ENCODE measurements at regions not wholly inside any gene's neighbourhood (a gene's known extent, or its start where the extent isn't known, plus 50 kb on each side); places are given as distances from the start of the nearest gene placed in this dataset.
A peak's percentile ranks its signal among the peaks of the same experiment; 100 is the strongest.

DNA sequence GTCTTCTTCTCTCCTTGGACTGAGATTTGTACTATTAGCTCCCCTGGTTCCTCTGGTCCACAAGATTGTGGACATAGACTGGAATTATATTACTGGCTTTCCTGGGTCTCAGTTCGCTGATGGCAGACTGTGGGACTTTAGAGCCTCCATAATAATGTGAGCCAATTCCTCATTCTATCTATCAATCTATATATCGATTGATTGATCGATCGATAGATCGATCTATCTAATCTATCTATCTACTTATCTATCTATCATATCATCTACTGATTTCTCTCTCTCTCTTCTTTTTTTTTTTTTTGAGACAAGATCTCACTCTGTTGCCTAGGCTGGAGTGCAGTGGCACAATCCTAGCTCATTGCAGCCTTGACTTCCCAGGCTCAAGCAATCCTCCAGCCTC, 51.5 kb upstream of the DDR1 start:
- Mint-ChIP-seq H3K36me3 (ENCODE audit: low read depth) (peaks cover 5% of the 10 kb centered on the region), H3K4me3 (no peak overlapping the region), H3K27me3 (ENCODE audit: low read depth) (no peaks in the 10 kb centered on the region), H3K27ac (no peak overlapping the region), H3K9me3 (no peaks in the 10 kb centered on the region), H3K4me1 (ENCODE audit: low read depth) (peaks cover 59% of the 10 kb centered on the region)

GRCh38 chr6:30830438-30830837, 53.9 kb upstream of the DDR1 start:
- Mint-ChIP-seq H3K4me3 (peak overlapping the region; percentile 92), H3K4me1 (ENCODE audit: low read depth) (peaks cover 67% of the 10 kb centered on the region)

GRCh38 chr6:30829639-30830255, 54.6 kb upstream of the DDR1 start:
- peak overlapping the region; percentile 92 for H3K4me3 Mint-ChIP-seq
- H3K27me3 Mint-ChIP-seq (ENCODE audit: low read depth): no peaks in the 10 kb centered on the region
- peaks cover 62% of the 10 kb centered on the region for H3K4me1 Mint-ChIP-seq (ENCODE audit: low read depth)
- peaks cover 14% of the 10 kb centered on the region for H3K36me3 Mint-ChIP-seq (ENCODE audit: low read depth)
- no peaks in the 10 kb centered on the region for H3K9me3 Mint-ChIP-seq
- peak overlapping the region; percentile 95 for H3K27ac Mint-ChIP-seq

More at GRCh38 chr6:30830438-30830837, 53.9 kb upstream of the DDR1 start:
- Mint-ChIP-seq H3K27me3 (ENCODE audit: low read depth) (no peaks in the 10 kb centered on the region), H3K27ac (peak overlapping the region; percentile 95), H3K36me3 (ENCODE audit: low read depth) (peaks cover 12% of the 10 kb centered on the region), H3K9me3 (no peaks in the 10 kb centered on the region)

- no peaks in the 10 kb centered on the region for H3K9me3 Mint-ChIP-seq
- no peaks in the 10 kb centered on the region for H3K27me3 Mint-ChIP-seq (ENCODE audit: low read depth)
- H3K4me1 Mint-ChIP-seq (ENCODE audit: low read depth): peaks cover 59% of the 10 kb centered on the region
- peak overlapping the region; percentile 92 for H3K4me3 Mint-ChIP-seq
- peak overlapping the region; percentile 95 for H3K27ac Mint-ChIP-seq
- H3K36me3 Mint-ChIP-seq (ENCODE audit: low read depth): peaks cover 20% of the 10 kb centered on the region
Measured at GRCh38 chr6:30829033-30829432, 55.3 kb upstream of the DDR1 start.

DNA sequence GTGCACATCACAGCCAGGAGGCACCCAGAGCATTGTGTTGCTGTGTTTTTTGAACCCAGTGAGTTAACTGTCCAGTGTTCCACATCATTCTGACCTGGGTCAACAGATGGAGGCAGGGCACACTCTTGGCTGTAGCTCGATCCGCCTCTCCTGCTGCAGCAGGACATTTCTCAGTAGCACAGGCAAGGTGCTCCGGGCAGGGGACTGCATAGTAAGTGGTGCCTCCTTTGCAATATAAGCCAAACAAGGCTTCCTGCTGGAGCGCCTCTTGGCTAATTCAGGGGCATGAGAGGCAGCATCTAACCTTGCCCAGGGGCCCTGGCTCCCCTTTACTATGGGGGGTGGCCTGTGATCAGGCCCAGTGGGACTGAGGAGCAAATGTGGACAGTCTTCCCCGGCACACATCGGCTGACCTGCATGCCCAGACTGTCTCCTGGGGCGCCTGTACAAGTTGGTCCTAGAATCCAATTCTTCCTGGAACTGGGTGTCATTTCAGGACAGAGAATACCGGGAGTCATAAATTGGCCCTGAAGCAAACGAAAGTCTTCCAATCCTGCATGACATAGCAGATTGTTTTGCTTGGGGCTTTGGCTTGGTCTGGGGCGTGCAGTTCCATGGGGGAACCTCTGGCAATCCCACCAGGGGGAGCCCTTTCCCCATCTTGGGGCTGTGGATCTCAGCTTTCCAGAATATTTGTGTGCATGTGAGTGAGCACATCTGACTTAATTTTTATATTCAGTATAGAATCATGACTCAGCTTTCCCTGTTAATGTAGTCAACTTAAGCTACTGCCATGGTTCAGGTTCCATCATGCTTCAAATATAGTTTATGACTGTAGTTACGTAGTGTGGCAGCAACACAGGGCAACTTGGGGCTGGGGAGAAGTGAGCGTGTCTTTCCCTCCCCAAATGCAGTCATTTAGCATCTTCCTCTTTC, 56.0 kb upstream of the DDR1 start:
- Mint-ChIP-seq H3K4me1 (ENCODE audit: low read depth) (peaks cover 61% of the 10 kb centered on the region), H3K4me3 (peak overlapping the region; percentile 92), H3K9me3 (no peaks in the 10 kb centered on the region), H3K27me3 (ENCODE audit: low read depth) (no peaks in the 10 kb centered on the region), H3K36me3 (ENCODE audit: low read depth) (peaks cover 25% of the 10 kb centered on the region), H3K27ac (peak overlapping the region; percentile 95)

DNA sequence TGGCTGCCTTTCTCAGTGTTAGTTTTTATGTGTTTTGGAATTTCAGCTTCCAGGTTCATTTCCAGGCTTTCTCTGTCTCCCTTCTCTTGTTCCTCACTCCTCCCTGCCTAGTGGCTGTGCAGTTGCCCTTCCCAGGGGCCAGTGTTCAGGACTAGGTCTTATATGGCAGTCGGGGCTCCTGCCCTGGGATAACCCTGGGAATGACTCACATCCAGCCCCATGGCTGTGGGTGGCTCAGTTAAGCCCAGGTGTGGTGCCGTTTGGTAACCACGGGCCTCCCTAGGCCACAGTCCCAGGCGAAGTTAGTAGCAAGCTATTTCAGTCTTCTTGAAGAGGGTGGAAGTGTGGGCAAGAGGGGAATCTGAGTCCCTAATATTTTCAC, 57.4 kb upstream of the DDR1 start:
- peaks cover 64% of the 10 kb centered on the region for H3K4me1 Mint-ChIP-seq (ENCODE audit: low read depth)
- H3K27me3 Mint-ChIP-seq (ENCODE audit: low read depth): no peaks in the 10 kb centered on the region
- no peak overlapping the region for H3K4me3 Mint-ChIP-seq
- peak overlapping the region; percentile 29 for H3K27ac Mint-ChIP-seq
- H3K36me3 Mint-ChIP-seq (ENCODE audit: low read depth): peaks cover 30% of the 10 kb centered on the region
- H3K9me3 Mint-ChIP-seq: no peaks in the 10 kb centered on the region

DNA sequence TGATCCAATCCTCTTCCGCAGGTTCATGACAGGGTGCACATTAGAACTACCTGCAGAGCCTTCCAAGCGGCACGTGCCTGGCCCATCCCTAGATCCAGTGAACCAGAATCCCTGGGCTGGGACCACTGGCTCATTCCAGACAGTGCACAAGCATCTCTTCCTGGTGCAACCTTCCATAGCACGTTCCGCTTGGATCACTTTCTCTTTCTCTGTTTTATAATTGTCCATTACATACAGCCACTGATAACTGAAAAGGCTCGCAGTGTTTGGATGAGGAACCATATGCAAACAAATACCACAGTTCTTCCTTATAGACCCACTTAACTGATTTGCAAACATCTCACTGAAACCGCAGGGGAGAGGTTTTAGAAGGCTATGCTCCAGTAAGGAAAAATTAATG, 59.6 kb upstream of the DDR1 start:
- Mint-ChIP-seq H3K4me3 (no peak overlapping the region), H3K4me1 (ENCODE audit: low read depth) (peaks cover 60% of the 10 kb centered on the region), H3K36me3 (ENCODE audit: low read depth) (peaks cover 37% of the 10 kb centered on the region), H3K27me3 (ENCODE audit: low read depth) (no peaks in the 10 kb centered on the region), H3K9me3 (no peaks in the 10 kb centered on the region), H3K27ac (no peak overlapping the region)

DNA sequence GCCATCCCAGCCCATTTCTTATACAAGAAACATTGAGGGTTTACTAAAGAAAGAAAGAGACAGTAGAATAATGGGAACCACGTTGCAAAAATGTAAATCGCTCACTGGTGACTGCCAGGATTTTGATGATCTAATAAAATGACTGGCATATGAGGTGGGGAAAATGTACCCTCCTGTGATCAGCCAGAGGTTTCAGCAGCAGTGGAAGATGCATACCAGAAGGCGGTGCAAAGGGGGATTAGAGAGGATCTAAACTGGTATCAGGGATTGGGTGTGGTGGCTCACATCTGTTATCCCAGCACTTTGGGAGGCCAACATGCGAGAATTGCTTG, 60.8 kb upstream of the DDR1 start:
- H3K27ac Mint-ChIP-seq: peak overlapping the region; percentile 45
- no peak overlapping the region for H3K4me3 Mint-ChIP-seq
- peaks cover 60% of the 10 kb centered on the region for H3K4me1 Mint-ChIP-seq (ENCODE audit: low read depth)
- no peaks in the 10 kb centered on the region for H3K9me3 Mint-ChIP-seq
- H3K36me3 Mint-ChIP-seq (ENCODE audit: low read depth): peaks cover 46% of the 10 kb centered on the region
- H3K27me3 Mint-ChIP-seq (ENCODE audit: low read depth): no peaks in the 10 kb centered on the region

DNA sequence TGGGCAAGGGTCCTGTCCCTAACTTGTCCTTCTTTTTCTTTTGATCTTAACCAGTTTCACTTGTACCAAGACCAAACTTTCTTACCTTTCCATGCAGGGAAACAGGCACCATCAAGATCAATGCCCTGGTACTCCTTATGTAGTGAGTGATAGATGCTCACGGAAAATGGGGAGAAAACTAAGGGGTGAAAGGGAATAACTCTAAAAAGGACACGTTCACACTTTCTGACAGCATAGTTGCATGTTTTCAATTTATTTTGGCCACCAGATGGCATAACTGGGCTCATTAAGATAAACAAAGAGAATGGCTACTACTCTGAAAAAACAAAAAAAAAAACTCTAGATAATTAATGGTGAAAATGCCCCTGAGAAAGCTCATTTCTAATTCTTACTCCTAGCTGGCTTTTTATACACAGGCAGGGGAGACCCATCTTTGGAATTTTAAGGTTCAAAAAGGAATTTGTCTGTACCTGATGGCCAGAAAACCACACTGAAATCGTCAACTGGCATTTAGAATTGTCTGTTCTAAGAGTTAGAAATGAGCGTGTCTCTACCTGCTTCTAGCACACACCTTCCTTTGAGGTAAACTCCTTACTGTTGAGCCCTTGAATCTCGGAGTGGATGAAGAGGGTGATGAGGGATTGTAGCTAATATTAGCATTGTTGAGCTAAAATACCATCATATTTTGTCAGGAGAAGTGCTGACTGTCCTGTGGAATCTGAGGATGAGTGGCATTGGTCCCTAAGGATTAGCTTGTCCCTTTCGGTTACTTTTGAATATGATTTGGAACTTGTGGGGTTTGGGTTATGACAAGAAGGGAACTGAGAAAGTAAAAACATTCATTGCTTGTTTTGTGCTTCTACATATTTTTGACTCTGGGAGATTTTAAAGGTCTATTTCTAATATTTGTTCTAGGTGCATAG, 62.2 kb upstream of the DDR1 start:
- H3K4me3 Mint-ChIP-seq: no peak overlapping the region
- H3K27ac Mint-ChIP-seq: no peak overlapping the region
- peaks cover under 1% of the 10 kb centered on the region for H3K9me3 Mint-ChIP-seq
- peaks cover 49% of the 10 kb centered on the region for H3K36me3 Mint-ChIP-seq (ENCODE audit: low read depth)
- peaks cover 57% of the 10 kb centered on the region for H3K4me1 Mint-ChIP-seq (ENCODE audit: low read depth)
- H3K27me3 Mint-ChIP-seq (ENCODE audit: low read depth): no peaks in the 10 kb centered on the region

DNA sequence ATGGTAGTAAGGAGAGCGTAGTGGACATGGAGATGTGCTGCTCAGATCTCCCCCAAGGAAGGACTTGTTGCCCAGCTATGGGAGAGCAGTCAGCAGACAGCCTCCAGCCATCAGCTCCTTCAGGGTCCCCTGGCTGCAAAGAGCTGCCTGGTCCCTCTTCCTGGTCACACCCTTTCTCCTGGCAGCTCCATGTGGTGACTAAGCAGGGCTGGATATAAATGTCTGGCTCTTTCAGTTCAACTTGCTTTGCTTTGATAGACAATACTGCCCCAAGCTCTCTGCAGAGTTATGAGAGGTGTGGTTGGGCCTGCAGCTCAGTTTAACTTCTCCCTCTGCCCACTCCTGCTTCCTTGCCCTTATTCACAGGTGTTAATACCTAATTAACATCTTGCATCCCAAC, 64.1 kb upstream of the DDR1 start:
- H3K4me1 Mint-ChIP-seq (ENCODE audit: low read depth): peaks cover 60% of the 10 kb centered on the region
- no peak overlapping the region for H3K4me3 Mint-ChIP-seq
- peak overlapping the region; percentile 69 for H3K27ac Mint-ChIP-seq
- peaks cover 52% of the 10 kb centered on the region for H3K36me3 Mint-ChIP-seq (ENCODE audit: low read depth)
- no peaks in the 10 kb centered on the region for H3K27me3 Mint-ChIP-seq (ENCODE audit: low read depth)
- H3K9me3 Mint-ChIP-seq: peaks cover 8% of the 10 kb centered on the region

GRCh38 chr6:30819297-30819917, 64.9 kb upstream of the DDR1 start:
- H3K27me3 Mint-ChIP-seq (ENCODE audit: low read depth): no peaks in the 10 kb centered on the region
- peaks cover 10% of the 10 kb centered on the region for H3K9me3 Mint-ChIP-seq
- H3K27ac Mint-ChIP-seq: peak overlapping the region; percentile 69
- H3K4me1 Mint-ChIP-seq (ENCODE audit: low read depth): peaks cover 61% of the 10 kb centered on the region
- H3K36me3 Mint-ChIP-seq (ENCODE audit: low read depth): peaks cover 49% of the 10 kb centered on the region
- peak overlapping the region; percentile 30 for H3K4me3 Mint-ChIP-seq

DNA sequence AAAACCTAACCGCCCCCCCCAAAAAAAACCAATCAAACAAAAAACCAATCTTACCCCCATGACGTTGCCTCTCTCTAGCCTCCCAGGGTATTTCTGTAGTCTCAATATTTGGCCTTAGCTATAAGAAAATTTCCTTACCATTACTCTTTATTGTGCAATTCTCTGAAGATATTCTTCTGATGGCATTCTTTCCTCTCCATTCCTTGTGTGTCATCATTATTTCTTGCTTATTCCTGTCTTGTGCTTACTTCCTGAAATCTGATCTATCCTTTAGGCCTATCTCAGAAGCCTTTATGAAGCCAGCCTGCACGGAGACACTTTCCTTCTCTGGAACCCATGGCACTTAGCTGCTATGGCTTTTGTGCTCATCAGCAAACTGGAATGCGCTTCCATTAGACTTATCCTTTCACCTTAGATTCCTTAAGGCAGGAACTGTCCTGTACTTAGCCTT, 65.9 kb upstream of the DDR1 start:
- Mint-ChIP-seq H3K27me3 (ENCODE audit: low read depth) (no peaks in the 10 kb centered on the region), H3K27ac (peak overlapping the region; percentile 63), H3K4me3 (no peak overlapping the region), H3K9me3 (peaks cover 10% of the 10 kb centered on the region), H3K4me1 (ENCODE audit: low read depth) (peaks cover 66% of the 10 kb centered on the region), H3K36me3 (ENCODE audit: low read depth) (peaks cover 45% of the 10 kb centered on the region)

DNA sequence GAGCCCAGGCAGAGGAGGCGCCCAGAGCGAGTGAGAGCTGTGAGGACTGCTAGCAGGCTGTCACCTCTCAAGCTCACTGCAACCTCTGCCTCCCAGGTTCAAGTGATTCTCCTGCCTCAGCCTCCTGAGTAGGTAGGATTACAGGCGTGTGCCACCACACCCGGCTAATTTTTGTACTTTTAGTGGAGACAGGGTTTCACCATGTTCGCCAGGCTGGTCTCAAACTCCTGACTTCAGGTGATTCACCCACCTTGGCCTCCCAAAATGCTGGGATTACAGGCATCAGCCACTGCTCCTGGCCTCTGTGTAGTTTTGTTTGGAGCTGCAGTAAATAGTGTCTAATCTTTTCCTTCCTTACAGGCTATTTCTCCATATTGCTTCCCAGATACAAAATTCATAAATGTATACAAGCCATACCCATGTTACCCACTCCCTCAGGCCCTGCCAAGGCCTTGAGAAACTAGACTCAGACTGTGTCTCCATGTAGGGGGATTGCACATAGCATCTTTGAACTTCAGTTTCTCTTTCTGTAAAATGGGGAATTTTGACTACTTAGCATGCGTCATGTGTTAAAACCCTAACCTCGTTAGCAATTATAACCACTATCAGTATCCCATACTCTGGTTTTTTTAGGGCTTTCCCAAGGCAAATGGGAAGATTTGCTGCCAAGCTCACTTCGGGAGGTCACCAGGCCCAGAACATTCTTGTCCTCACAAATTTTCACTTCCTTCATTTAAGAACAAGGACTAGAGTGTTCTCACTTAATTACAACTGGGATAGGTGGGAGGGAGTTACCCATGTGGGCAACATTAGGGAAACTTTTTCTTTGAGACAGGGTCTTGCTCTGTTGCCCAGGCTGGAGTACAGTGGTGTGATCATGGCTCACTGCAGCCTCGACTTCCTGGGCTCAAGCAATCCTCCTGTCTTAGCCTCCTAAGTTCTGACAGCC, 67.3 kb upstream of the DDR1 start:
- peaks cover 10% of the 10 kb centered on the region for H3K9me3 Mint-ChIP-seq
- H3K4me3 Mint-ChIP-seq: peak overlapping the region; percentile 51
- peaks cover 67% of the 10 kb centered on the region for H3K4me1 Mint-ChIP-seq (ENCODE audit: low read depth)
- H3K36me3 Mint-ChIP-seq (ENCODE audit: low read depth): peaks cover 44% of the 10 kb centered on the region
- H3K27ac Mint-ChIP-seq: peak overlapping the region; percentile 96
- H3K27me3 Mint-ChIP-seq (ENCODE audit: low read depth): no peaks in the 10 kb centered on the region
